MCF 10A (cell line): ENCODE measurements at regions not wholly inside any gene's neighbourhood (a gene's known extent, or its start where the extent isn't known, plus 50 kb on each side); places are given as distances from the start of the nearest gene placed in this dataset.

Experiments used
- BruUV-seq: library from RNA; stranded (reverse); fragments of 400-500 nt; replicated peaks from 2 replicates; lab custom pipeline; 2021; lab: Mats Ljungman, UMichigan
- CTCF ChIA-PET: fragments of 300-600 bp; sonication (Branson Sonifier 250); formaldehyde crosslinking; extraction: SDS; loops from one replicate; lab custom pipeline; 2021; ENCODE audit warnings: antibody characterized with exemption, inconsistent platforms; lab: Yijun Ruan, JAX
- POLR2A ChIA-PET: fragments of 300-600, 350-650 bp; sonication (Branson Sonifier 250); formaldehyde crosslinking; extraction: SDS; loops from one replicate; lab custom pipeline; 2020; ENCODE audit warnings: antibody characterized with exemption, inconsistent platforms; lab: Yijun Ruan, JAX
- DNase-seq: peaks from one replicate; pipeline ENCODE4 v3.0.0-alpha.2; 2018; ENCODE audit not compliant: unreplicated experiment
- H3K27ac Mint-ChIP-seq: one replicate; pipeline ENCODE4 v1.8.0; 2022; ENCODE audit warnings: mild to moderate bottlenecking, low read depth, mixed read lengths; ENCODE audit not compliant: unreplicated experiment
- H3K27me3 Mint-ChIP-seq: one replicate; pipeline ENCODE4 v1.8.0; 2022; ENCODE audit warnings: mixed read lengths; ENCODE audit not compliant: insufficient read depth, unreplicated experiment
- H3K36me3 Mint-ChIP-seq: one replicate; pipeline ENCODE4 v1.8.0; 2022; ENCODE audit warnings: mild to moderate bottlenecking, moderate library complexity, mixed read lengths; ENCODE audit not compliant: insufficient read depth, unreplicated experiment
- H3K4me1 Mint-ChIP-seq: one replicate; pipeline ENCODE4 v1.8.0; 2022; ENCODE audit warnings: mixed read lengths; ENCODE audit not compliant: insufficient read depth, unreplicated experiment
- H3K4me3 Mint-ChIP-seq: one replicate; pipeline ENCODE4 v1.8.0; 2022; ENCODE audit warnings: mild to moderate bottlenecking, moderate library complexity, mixed read lengths; ENCODE audit not compliant: unreplicated experiment
- H3K9me3 Mint-ChIP-seq: one replicate; pipeline ENCODE4 v1.8.0; 2022; ENCODE audit warnings: mixed read lengths; ENCODE audit not compliant: unreplicated experiment
- intact Hi-C: fragments of 100-400 bp; cut with micrococcal nuclease; formaldehyde crosslinking; loops from 2 replicates; pipeline ENCODE4 v1.14.1; 2022
- TF ChIP-seq, protein P1 (sequence below): fragments of 200-600 bp; IDR thresholded peaks from one replicate; pipeline ENCODE4 v1.8.0; 2022; ENCODE audit warnings: antibody characterized with exemption, mild to moderate bottlenecking; ENCODE audit not compliant: unreplicated experiment

DNA sequence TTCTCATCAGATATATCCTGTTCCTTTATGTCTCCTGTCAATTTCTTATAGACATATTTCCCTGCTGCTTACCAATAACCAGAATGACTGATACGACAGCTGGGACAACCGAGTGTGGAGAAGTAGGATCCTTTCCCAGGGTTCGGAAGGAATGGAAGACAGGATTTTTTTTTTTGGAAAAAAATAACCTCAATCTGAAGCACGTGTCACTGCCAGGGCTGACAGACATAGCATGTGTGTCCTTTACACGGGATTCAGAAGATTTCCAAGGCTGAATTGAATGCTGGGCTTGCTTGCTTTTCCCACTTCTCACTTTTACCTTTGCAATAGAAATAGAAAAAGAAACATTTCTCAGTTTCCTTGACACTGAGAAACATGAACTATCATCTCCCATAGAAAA is 245.7 kb downstream of the GRIN2B start:
- POLR2A ChIA-PET: interaction anchor here (0.6 kb wide), 1 partner anchor 442 kb away, joined by 3 read pairs; no protein-coding TSS in a partner anchor
- CTCF ChIA-PET: interaction anchor here (0.6 to 2.0 kb wide), 2 partner anchors 310 to 432 kb away, joined by 6 to 8 read pairs; no protein-coding TSS in a partner anchor
- H3K27ac Mint-ChIP-seq: no peak overlapping the region
- no peaks in the 10 kb centered on the region for H3K4me1 Mint-ChIP-seq
- DNase-seq: no peak
- no peaks in the 10 kb centered on the region for H3K36me3 Mint-ChIP-seq
- intact Hi-C loops: no loop called here
- no peak overlapping the region for H3K4me3 Mint-ChIP-seq
- no TSS peak for BruUV-seq
- TF ChIP-seq, protein P1, sequence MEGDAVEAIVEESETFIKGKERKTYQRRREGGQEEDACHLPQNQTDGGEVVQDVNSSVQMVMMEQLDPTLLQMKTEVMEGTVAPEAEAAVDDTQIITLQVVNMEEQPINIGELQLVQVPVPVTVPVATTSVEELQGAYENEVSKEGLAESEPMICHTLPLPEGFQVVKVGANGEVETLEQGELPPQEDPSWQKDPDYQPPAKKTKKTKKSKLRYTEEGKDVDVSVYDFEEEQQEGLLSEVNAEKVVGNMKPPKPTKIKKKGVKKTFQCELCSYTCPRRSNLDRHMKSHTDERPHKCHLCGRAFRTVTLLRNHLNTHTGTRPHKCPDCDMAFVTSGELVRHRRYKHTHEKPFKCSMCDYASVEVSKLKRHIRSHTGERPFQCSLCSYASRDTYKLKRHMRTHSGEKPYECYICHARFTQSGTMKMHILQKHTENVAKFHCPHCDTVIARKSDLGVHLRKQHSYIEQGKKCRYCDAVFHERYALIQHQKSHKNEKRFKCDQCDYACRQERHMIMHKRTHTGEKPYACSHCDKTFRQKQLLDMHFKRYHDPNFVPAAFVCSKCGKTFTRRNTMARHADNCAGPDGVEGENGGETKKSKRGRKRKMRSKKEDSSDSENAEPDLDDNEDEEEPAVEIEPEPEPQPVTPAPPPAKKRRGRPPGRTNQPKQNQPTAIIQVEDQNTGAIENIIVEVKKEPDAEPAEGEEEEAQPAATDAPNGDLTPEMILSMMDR: no peak
- H3K9me3 Mint-ChIP-seq: no peaks in the 10 kb centered on the region
- H3K27me3 Mint-ChIP-seq: peaks cover 22% of the 10 kb centered on the region

- Mint-ChIP-seq H3K36me3 (no peaks in the 10 kb centered on the region), H3K9me3 (no peaks in the 10 kb centered on the region), H3K4me1 (no peaks in the 10 kb centered on the region), H3K27me3 (peaks cover 22% of the 10 kb centered on the region), H3K4me3 (no peak overlapping the region), H3K27ac (no peak overlapping the region)
- TF ChIP-seq, protein P1: no peak
- BruUV-seq: no TSS peak
- CTCF ChIA-PET: no interaction called here
- intact Hi-C loops: no loop called here
- POLR2A ChIA-PET: no interaction called here
- DNase-seq: no peak
These were observed 246.7 kb downstream of the GRIN2B start for GRCh38 chr12:13734584-13735152.

DNA sequence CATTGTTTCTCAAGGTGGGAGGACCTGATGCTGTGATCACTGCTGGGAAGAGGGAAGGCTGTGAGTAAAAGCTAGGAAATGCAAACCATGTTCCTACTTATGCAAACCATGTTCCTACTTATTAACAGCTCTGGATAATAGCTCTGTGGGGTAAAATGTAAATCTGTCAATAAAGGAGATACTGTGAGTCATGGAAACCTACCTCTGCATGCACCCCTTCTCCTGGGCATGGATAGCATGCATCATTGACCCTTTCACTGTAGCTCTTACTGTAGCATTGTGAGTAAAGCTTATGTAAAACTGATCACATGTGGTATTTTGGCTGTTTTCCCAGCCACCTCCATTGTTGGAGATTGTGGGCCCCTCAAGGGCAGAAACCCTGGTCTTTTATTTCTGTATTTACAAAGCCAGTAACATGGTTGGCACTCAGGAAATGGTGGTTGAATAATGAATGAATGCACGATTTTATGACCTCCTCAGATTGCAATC is 253.7 kb downstream of the GRIN2B start:
- TF ChIP-seq, protein P1: no peak
- BruUV-seq: no TSS peak
- H3K4me1 Mint-ChIP-seq: no peaks in the 10 kb centered on the region
- no peaks in the 10 kb centered on the region for H3K36me3 Mint-ChIP-seq
- H3K9me3 Mint-ChIP-seq: no peaks in the 10 kb centered on the region
- no peak for DNase-seq
- peaks cover 9% of the 10 kb centered on the region for H3K27me3 Mint-ChIP-seq
- ChIA-PET POLR2A (interaction anchor here (0.5 kb wide), 1 partner anchor 27 kb away, joined by 3 read pairs; no protein-coding TSS in a partner anchor), CTCF (interaction anchor here (1.0 kb wide), 1 partner anchor 12 kb away, joined by 3 read pairs; no protein-coding TSS in a partner anchor)
- no peak overlapping the region for H3K27ac Mint-ChIP-seq
- H3K4me3 Mint-ChIP-seq: no peak overlapping the region
- intact Hi-C loops: no loop called here

DNA sequence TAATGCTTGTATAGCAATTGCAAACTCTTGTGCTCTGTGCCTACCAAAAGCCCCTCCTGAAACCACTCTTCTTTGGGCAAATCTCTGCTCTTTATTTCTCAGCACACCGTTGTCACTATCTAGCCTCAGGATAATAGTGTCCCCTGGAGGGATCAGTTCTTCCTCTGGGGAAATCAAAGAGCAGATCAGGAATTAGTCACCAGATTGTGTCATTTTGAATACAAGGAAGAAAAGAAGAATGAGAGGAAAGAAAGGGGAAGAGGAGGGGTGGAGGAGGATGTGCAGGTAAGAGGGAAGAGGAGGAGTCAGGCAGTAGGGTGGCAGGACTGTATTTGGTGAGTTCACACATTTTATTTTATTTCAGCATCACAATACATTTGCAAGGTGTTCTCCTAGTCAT is 256.4 kb downstream of the GRIN2B start:
- ChIA-PET POLR2A (no interaction called here), CTCF (interaction anchor here (2.1 kb wide), 1 partner anchor 15 kb away, joined by 8 read pairs; no protein-coding TSS in a partner anchor)
- BruUV-seq: no TSS peak
- DNase-seq: no peak
- Mint-ChIP-seq H3K4me3 (no peak overlapping the region), H3K9me3 (no peaks in the 10 kb centered on the region), H3K36me3 (no peaks in the 10 kb centered on the region), H3K27ac (no peak overlapping the region), H3K4me1 (no peaks in the 10 kb centered on the region), H3K27me3 (peaks cover 20% of the 10 kb centered on the region)
- TF ChIP-seq, protein P1: no peak
- intact Hi-C loops: no loop called here
